Ovary (tissue), 7 donors: ENCODE measurements at regions not wholly inside any gene's neighbourhood (a gene's known extent, or its start where the extent isn't known, plus 50 kb on each side); places are given as distances from the start of the nearest gene placed in this dataset.
A peak's percentile ranks its signal among the peaks of the same experiment; 100 is the strongest.

Source experiments
- DNase-seq, 5 donors: peaks; one replicate each; pipeline ENCODE4 v3.0.0-alpha.2; 2019 to 2020
- H3K27ac ChIP-seq, 2 donors: fragments of 200-600 bp; one replicate each; pipeline versions ENCODE4 v1.5.1 to v1.8.0; 2019 to 2022
- H3K27me3 ChIP-seq: fragments of 200-600 bp; one replicate; pipeline ENCODE4 v1.8.0; 2022
- H3K36me3 ChIP-seq: fragments of 200-600 bp; sonication (generic); one replicate; pipeline ENCODE4 v1.5.1; 2019
- H3K4me1 ChIP-seq: one replicate; pipeline ENCODE4 v1.8.1; 2013; ENCODE audit warnings: mild to moderate bottlenecking, moderate library complexity; ENCODE audit not compliant: insufficient read depth
- H3K4me3 ChIP-seq: fragments of 200-600 bp; sonication (generic); one replicate; pipeline ENCODE4 v1.5.1; 2017
- H3K9me3 ChIP-seq, 2 donors: fragments of 200-600 bp in 1 of 2; sonication (generic) in 1 of 2; one replicate each; pipeline versions ENCODE4 v1.5.1 to v1.8.1; 2013 to 2019; ENCODE audit warnings: mild to moderate bottlenecking in 1 of 2, moderate library complexity in 1 of 2
- CTCF ChIP-seq, 3 donors: fragments of 450-650 bp in 2 of 3; fragments of 200-600 bp in 1 of 3; IDR thresholded peaks; one replicate each; pipeline versions ENCODE4 v1.5.1 to v1.8.0; 2016 to 2022; ENCODE audit warnings: antibody characterized with exemption in 3 of 3, mild to moderate bottlenecking in 1 of 3
- EP300 ChIP-seq: sonication (generic); formaldehyde crosslinking; IDR thresholded peaks from one replicate; pipeline ENCODE4 v1.6.1; 2017; ENCODE audit warnings: antibody characterized with exemption
- POLR2A ChIP-seq: fragments of 450-650 bp; IDR thresholded peaks from one replicate; pipeline ENCODE4 v1.6.1; 2017; ENCODE audit warnings: antibody characterized with exemption, mild to moderate bottlenecking, moderate library complexity
- WGBS, 3 donors: extraction: QIAGEN DNeasy Blood & Tissue Kit in 1 of 3; methylation state at CpG; one replicate each; pipeline versions ENCODE4 v1.1.5 to v1.1.7; 2013 to 2017; 5-methylcytosine and 5-hydroxymethylcytosine counted together
- intact Hi-C, 4 donors: fragments of 100-400 bp; cut with DNase I; formaldehyde crosslinking; loops; one replicate each; pipeline versions ENCODE4 v1.11.0 to v1.15.1; 2022 to 2023
- donor health status: DM: no; HTN: no; CAD: no; lungs with moderate emphysema.
- donor health status: DM: no; HTN: no; CAD: no.
- donor health status: Bipolar disorder and iron deficiency.
- donor health status: DM: no; HTN: no; CAD: no.
- donor health status: DM: yes; HTN: yes; CAD: no.

DNA sequence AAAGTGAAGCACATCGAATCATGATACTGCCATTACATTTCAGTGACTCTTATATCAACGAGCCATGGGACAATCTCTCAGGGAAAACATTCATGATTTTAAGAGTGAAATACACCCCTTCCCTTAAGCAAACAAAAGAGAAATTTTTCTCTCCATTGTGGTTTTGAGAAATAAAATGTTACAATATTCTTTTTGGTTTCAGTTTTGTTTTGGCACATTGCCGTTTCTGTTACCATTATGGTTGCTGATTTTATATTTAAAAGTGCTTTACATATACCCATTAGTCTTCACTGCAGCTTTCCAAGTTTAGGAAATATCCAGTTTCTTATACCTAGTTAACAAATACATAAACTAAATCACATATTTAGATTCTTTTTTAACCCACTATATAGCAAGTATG is 126.8 kb upstream of the SEM1 start:
- H3K4me1 ChIP-seq, result peaks cover 2% of the 10 kb centered on the region
- no peaks in the 10 kb centered on the region for H3K9me3 ChIP-seq
- no peak for DNase-seq
- 46 to 61% (median 53%) methylated on average over 3 of the region's 3 CpGs for WGBS, 3 donors
- intact Hi-C loops, result no loop called here
- no peak overlapping the region for H3K27ac ChIP-seq
- no peaks in the 10 kb centered on the region for H3K27me3 ChIP-seq
- no peak for TF ChIP-seq CTCF (IDR thresholded peaks at IDR 0.05)
- TF ChIP-seq POLR2A, result no peak
- TF ChIP-seq EP300, result no peak
- H3K4me3 ChIP-seq, result no peak overlapping the region
- no peaks in the 10 kb centered on the region for H3K36me3 ChIP-seq

- peak overlapping the region in 1 of 2 donors; percentile 36 for H3K27ac ChIP-seq
- 54 to 62% (median 55%) methylated on average over 2 of the region's 2 CpGs for WGBS, 3 donors
- intact Hi-C loops, result no loop called here
Measured at GRCh38 chr7:96837593-96837992, 127.9 kb upstream of the SEM1 start.

DNA sequence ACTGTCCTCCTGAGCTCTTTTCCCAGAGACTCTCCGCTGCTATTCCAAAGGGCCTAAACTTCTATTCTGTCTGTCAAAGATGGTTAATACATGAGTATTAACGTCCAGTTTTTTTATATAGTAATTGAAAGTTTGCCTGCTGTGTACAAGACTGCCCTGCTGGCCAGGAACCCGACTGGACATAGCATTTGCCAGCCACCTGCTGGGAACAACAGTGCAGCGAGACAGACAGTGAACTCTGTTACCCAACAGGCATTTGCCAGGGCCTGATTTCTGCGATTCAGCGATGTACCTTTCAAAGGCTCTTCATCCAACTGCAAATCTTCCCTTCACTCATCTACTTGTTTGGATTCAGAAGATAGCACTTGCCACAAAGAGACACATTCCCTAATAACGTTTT is 128.8 kb upstream of the SEM1 start:
- Histone ChIP-seq H3K27ac (no peak overlapping the region), H3K36me3 (no peaks in the 10 kb centered on the region), H3K27me3 (no peaks in the 10 kb centered on the region), H3K4me1 (peaks cover 2% of the 10 kb centered on the region), H3K4me3 (no peak overlapping the region), H3K9me3 (no peaks in the 10 kb centered on the region)
- DNase-seq, result no peak
- 77 to 79% (median 78%) methylated on average over 7 of the region's 7 CpGs for WGBS, 3 donors
- no peak for TF ChIP-seq EP300
- TF ChIP-seq CTCF (IDR thresholded peaks at IDR 0.05), result no peak
- TF ChIP-seq POLR2A, result no peak
- intact Hi-C loops, result no loop called here

More at GRCh38 chr7:96837593-96837992, 127.9 kb upstream of the SEM1 start:
- Histone ChIP-seq H3K4me1 (peaks cover 2% of the 10 kb centered on the region), H3K27me3 (no peaks in the 10 kb centered on the region), H3K4me3 (no peak overlapping the region), H3K36me3 (no peaks in the 10 kb centered on the region), H3K9me3 (no peaks in the 10 kb centered on the region)
- TF ChIP-seq EP300 (no peak), POLR2A (no peak), CTCF (IDR thresholded peaks at IDR 0.05) (no peak)
- DNase-seq, result no peak

- Histone ChIP-seq H3K27me3 (no peaks in the 10 kb centered on the region), H3K36me3 (no peaks in the 10 kb centered on the region), H3K9me3 (no peaks in the 10 kb centered on the region), H3K27ac (no peak overlapping the region), H3K4me3 (no peak overlapping the region), H3K4me1 (no peaks in the 10 kb centered on the region)
- no peak for TF ChIP-seq POLR2A
- no peak for TF ChIP-seq CTCF (IDR thresholded peaks at IDR 0.05)
- TF ChIP-seq EP300, result no peak
- no peak for DNase-seq
- intact Hi-C loops, result no loop called here
Measured at GRCh38 chr7:96855139-96855538, 145.5 kb upstream of the SEM1 start.

- intact Hi-C loops, result no loop called here
- Histone ChIP-seq H3K36me3 (no peaks in the 10 kb centered on the region), H3K27ac (no peak overlapping the region), H3K9me3 (no peaks in the 10 kb centered on the region), H3K27me3 (no peaks in the 10 kb centered on the region), H3K4me3 (no peak overlapping the region), H3K4me1 (no peaks in the 10 kb centered on the region)
- DNase-seq, result no peak
- no peak for TF ChIP-seq POLR2A
- 17 to 25% (median 18%) methylated on average over 1 of the region's 1 CpG for WGBS, 3 donors
Measured at GRCh38 chr7:96855691-96856090, 146.0 kb upstream of the SEM1 start.
